CD1c-positive myeloid dendritic cell (primary cell): ENCODE measurements at regions not wholly inside any gene's neighbourhood (a gene's known extent, or its start where the extent isn't known, plus 50 kb on each side); places are given as distances from the start of the nearest gene placed in this dataset.

Experiments used
- DNase-seq: peaks from one replicate; pipeline ENCODE4 v3.0.0-alpha.2; 2016; ENCODE audit errors: extremely low spot score

- DNase-seq, result no peak
Measured at GRCh38 chr4:28926156-28926555, 1794.0 kb upstream of the PCDH7 start.

DNA sequence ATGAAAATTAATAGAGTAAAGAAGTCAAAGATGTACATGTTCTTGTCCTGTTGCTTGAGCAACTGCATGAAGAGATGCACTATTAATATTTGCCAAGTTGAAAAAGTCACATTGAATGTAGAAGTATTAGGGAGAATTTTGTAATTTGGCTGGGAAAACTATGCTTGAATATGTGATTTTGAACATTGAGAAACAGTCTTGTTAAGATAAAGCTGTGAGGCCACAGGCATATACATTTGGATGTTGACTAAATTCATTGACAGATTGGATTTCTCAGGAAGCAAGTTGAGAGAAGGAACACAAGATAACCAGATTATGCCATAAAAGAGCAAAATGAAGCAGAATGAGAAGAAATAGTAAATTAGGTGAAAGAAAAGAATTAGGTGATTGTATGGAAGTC lies 1777.5 kb upstream of the PCDH7 start:
- DNase-seq, result no peak

- DNase-seq, result no peak
Measured at GRCh38 chr4:28947374-28947773, 1772.8 kb upstream of the PCDH7 start.

DNA sequence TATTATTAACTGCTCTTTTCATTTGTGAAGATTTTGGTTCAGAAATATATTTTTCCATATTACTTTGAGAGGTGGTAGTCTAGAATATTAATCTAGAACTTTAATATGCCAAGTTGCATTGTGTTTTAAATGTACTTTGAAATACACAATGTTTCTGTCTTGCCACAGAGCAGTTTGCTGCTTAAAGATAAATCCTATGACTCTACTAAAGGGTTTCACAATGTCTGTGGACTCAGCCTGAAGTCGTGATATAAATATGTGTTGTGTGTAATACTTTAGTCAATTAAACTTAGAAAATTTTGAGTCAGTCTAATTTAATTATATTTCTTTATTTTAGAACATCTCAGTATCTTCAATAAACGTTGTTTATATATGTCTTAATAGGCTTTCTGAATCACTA lies 1771.7 kb upstream of the PCDH7 start:
- no peak for DNase-seq

- no peak for DNase-seq
Measured at GRCh38 chr4:28966982-28967381, 1753.2 kb upstream of the PCDH7 start.

DNA sequence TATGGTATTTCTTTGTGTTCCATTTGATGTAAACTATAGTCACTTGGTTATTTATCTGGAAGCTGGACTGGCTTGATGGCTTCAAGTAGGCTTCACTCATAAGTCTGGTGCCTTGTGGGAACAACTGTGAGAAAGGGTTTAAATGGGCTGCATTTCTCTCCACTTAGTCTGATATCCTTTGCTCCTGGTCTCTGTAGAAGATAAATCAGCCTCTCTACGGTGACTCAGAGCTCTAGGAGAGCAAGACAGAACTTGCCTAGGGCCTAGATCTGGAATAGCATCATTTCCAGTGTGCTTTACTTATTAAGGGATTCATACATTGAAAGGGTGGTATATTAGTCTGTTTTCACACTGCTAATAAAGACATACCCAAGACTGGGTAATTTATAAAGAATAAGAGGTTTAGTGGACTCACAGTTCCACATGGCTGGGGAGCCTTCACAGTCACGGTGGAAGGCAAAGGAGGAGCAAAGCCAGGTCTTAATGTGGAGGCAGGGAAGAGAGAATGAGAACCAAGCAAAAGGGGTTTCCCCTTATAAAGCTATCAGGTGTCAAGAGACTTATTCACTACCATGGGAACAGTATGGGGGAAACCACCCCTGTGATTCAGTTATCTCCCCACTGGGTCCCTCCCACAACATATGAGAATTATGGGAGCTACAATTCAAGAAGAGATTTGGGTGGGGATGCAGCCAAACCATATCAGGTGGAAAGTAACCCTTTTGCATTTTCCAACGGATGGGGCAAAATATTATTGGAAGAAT lies 1746.4 kb upstream of the PCDH7 start:
- DNase-seq, result no peak

- no peak for DNase-seq
Measured at GRCh38 chr4:28976369-28976768, 1743.8 kb upstream of the PCDH7 start.

DNA sequence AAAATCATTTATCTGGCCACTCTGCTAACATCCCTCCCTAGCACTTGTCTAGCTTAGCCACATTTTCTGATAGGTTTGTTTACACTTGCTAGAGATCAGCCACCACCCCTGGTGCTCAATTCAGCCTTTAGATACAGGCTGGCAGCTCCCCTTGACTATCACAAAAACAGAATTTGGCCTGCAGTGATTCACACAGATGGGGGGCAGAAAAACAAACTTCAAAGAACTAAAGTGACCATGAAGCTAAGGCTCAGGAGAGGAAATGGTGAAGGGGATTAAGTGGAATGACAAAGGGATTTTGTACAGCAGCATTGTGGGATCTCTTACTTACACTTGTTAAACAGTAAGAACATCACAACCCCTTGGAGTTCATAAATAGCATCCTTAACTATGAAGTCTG lies 1718.0 kb upstream of the PCDH7 start:
- DNase-seq, result no peak

- DNase-seq, result no peak
Measured at GRCh38 chr4:29005838-29006237, 1714.3 kb upstream of the PCDH7 start.

- DNase-seq, result no peak
Measured at GRCh38 chr4:29009908-29010307, 1710.3 kb upstream of the PCDH7 start.

DNA sequence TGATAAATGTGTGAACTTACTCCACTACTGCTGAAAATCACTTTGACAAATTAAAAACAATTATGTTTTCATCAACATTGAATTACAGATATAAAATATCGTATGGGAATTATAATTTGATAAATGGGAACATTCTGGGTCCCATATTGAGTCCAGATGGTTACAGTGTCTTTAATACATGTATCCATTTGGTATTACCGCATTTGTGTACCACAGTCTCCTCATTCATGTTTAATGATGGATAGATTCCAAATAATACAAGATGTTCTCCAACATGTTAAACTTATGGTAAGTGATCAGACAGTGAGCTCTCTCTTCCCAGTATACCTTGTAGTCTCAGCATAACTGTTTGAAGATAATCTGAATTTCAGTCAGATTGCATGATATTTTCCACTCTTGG lies 1706.8 kb upstream of the PCDH7 start:
- DNase-seq, result no peak

- no peak for DNase-seq
Measured at GRCh38 chr4:29014555-29014954, 1705.6 kb upstream of the PCDH7 start.

GRCh38 chr4:29033703-29034102 lies 1686.5 kb upstream of the PCDH7 start:
- DNase-seq, result no peak

GRCh38 chr4:29037501-29037900 lies 1682.7 kb upstream of the PCDH7 start:
- DNase-seq, result no peak

GRCh38 chr4:29043411-29043810 lies 1676.8 kb upstream of the PCDH7 start:
- DNase-seq, result no peak

DNA sequence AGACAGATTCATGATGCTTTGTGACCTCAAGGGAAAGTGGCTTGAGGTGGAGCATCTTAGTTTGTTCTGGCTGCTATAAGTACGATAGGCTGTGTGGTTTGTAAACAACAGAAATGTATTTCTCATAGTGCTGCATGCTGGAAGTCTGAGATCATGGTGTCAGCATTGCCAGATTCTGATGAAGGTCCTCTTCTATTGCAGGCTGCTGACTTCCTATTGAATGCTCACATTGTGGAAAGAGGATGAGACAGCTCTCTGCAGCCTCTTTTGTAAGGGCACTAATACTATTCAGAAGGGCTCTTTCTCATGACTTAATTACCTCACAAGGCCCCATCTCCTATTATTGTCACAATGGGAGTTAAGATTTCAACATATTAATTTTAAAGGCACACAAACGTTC lies 1674.0 kb upstream of the PCDH7 start:
- no peak for DNase-seq

- no peak for DNase-seq
Measured at GRCh38 chr4:29046781-29047180, 1673.4 kb upstream of the PCDH7 start.

GRCh38 chr4:29047341-29048041 lies 1672.7 kb upstream of the PCDH7 start:
- no peak for DNase-seq

- DNase-seq, result no peak
Measured at GRCh38 chr4:29051381-29051965, 1668.7 kb upstream of the PCDH7 start.

DNA sequence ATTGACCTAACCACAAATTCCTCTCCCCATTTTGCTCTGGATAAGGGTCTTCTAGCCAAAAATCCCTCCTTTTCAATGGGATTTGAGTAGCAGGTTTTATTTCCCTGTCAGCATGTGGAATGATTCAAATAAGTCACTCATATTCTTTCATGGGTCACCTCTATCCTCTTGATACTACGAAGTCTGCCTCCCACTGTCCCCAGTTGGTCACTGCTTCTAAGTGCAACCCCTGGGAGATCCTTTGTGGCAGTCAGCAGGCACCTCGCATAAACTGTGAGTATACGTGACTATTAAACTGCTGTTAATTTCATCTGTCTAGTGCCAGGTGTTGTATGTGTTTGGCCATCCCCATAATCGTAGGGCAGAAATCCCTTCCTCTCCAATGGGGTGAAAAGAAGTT lies 1667.9 kb upstream of the PCDH7 start:
- DNase-seq, result no peak

GRCh38 chr4:29058531-29058930 lies 1661.6 kb upstream of the PCDH7 start:
- no peak for DNase-seq

DNA sequence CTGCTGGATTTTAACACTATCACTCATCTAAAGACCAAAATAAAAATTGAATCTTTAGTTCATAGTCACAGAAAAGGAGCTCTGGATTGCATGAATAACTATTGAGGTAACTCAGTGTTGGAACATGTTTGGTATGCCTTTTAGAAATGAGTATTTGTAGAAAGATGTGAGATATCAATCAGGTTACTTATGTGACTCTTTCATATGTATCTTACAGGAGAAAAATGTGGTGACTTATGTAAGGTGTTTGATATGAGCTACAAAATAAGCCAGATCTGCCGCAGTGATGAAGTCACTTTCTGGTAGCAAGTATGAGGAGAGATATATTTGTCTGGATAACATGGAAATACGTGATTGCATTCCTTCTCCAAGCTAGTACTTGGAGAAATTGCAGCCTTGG lies 1653.3 kb upstream of the PCDH7 start:
- no peak for DNase-seq

DNA sequence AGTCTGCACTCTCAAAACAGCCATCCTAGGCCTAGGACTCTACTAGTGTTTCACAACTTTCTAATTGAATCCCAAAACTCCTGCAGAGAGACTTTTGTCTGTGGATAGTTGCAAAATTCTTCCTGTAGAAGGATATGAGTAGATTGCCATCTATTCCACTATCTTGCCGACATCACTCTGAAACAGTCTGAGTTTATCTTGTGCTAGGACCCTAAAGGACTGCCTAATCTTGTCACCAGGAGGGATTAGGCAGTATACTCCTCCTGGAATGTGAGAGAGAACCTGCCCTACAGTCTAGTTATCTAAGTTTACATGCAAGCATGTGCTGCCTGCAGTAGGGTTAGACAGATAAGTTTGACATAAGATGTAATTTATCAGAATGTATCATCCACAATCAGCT lies 1646.6 kb upstream of the PCDH7 start:
- no peak for DNase-seq
